ENCODE measurements at regions not wholly inside any gene's neighbourhood (a gene's known extent, or its start where the extent isn't known, plus 50 kb on each side); places are given as distances from the start of the nearest gene placed in this dataset.

DNA sequence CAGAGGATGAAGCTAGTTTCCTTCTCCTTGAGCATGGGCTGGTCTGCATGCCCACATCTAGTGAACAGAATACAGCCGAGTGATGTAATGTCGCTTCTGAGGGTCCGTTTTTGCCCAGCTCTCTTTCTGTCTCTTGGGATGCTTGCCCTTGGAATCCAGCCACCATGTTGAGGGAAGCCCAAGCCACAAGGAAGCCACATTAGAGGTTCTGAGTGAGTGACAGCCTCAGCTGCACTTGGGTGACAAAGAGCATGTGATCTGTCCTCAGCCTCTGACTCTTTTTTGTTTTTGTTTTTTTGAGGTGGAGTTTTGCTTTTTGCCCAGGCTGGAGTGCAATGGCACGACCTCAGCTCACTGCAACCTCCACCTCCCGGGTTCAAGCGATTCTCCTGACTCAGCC, 100.6 kb upstream of the SALL4 start:
- peaks cover 0 to 5% of the 10 kb centered on the region in 2 experiments for H3K27me3 ChIP-seq (ENCODE audit: control insufficient read depth in 1 of 2, insufficient read depth in 2 of 2, low read length in 2 of 2)
- H3K36me3 ChIP-seq (ENCODE audit: insufficient read depth, low read length), result no peaks in the 10 kb centered on the region
- ATAC-seq (ENCODE audit: poor library complexity) (no peak), DNase-seq (no peak)
- no peaks in the 10 kb centered on the region for H3K4me1 ChIP-seq (ENCODE audit: insufficient read depth, low read length)
- H3K4me3 Mint-ChIP-seq, result no peak overlapping the region
- no peaks in the 10 kb centered on the region for H3K4me1 Mint-ChIP-seq (ENCODE audit: low read depth)
- CTCF ChIA-PET, result no interaction called here
- POLR2A ChIA-PET, result no interaction called here
- peaks cover 2% of the 10 kb centered on the region for H3K9me3 Mint-ChIP-seq
- intact Hi-C loops (cut with DNase I, micrococcal nuclease), result no loop called here
- peaks cover 18% of the 10 kb centered on the region for H3K27me3 Mint-ChIP-seq
- no peak overlapping the region for H3K4me3 ChIP-seq (ENCODE audit: low read length)
- H3K9me3 ChIP-seq (ENCODE audit: control insufficient read depth in 1 of 2, insufficient read depth in 1 of 2, low read length in 2 of 2), result no peaks in the 10 kb centered on the region
- H3K27ac ChIP-seq (ENCODE audit: low read depth in 1 of 2, low read length in 2 of 2), result no peak overlapping the region
- H3K36me3 Mint-ChIP-seq (ENCODE audit: low read depth), result no peaks in the 10 kb centered on the region
- TF ChIP-seq, protein P1, sequence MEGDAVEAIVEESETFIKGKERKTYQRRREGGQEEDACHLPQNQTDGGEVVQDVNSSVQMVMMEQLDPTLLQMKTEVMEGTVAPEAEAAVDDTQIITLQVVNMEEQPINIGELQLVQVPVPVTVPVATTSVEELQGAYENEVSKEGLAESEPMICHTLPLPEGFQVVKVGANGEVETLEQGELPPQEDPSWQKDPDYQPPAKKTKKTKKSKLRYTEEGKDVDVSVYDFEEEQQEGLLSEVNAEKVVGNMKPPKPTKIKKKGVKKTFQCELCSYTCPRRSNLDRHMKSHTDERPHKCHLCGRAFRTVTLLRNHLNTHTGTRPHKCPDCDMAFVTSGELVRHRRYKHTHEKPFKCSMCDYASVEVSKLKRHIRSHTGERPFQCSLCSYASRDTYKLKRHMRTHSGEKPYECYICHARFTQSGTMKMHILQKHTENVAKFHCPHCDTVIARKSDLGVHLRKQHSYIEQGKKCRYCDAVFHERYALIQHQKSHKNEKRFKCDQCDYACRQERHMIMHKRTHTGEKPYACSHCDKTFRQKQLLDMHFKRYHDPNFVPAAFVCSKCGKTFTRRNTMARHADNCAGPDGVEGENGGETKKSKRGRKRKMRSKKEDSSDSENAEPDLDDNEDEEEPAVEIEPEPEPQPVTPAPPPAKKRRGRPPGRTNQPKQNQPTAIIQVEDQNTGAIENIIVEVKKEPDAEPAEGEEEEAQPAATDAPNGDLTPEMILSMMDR (IDR thresholded peaks at IDR 0.05), result no peak
- H3K27ac Mint-ChIP-seq, result no peak overlapping the region

DNA sequence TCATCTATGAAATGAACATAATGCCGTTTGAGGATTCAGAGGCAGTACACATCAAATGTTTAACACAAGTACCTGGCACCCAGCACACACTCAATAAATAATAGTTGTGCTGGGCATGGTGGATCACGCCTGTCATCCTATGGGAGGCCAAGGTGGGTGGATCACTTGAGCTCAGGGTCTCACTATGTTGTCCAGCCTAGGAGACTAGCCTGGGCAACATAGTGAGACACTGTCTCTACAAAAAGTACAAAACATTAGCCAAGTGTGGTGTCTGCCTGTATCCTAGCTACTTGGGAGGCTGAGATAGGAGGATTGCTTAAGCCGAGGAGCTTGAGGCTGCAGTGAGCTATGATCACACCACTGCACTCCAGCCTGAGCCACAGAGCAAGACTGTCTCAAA, 98.1 kb upstream of the SALL4 start:
- intact Hi-C loops (cut with DNase I, micrococcal nuclease), result no loop called here
- H3K9me3 ChIP-seq (ENCODE audit: control insufficient read depth in 1 of 2, insufficient read depth in 1 of 2, low read length in 2 of 2), result no peaks in the 10 kb centered on the region
- ChIA-PET CTCF (no interaction called here), POLR2A (no interaction called here)
- no peaks in the 10 kb centered on the region for H3K36me3 Mint-ChIP-seq (ENCODE audit: low read depth)
- no peaks in the 10 kb centered on the region for H3K4me1 Mint-ChIP-seq (ENCODE audit: low read depth)
- no peak overlapping the region for H3K27ac Mint-ChIP-seq
- H3K27ac ChIP-seq (ENCODE audit: low read depth in 1 of 2, low read length in 2 of 2), result no peak overlapping the region
- no peak for ATAC-seq (ENCODE audit: poor library complexity)
- H3K4me3 Mint-ChIP-seq, result no peak overlapping the region
- peaks cover 2% of the 10 kb centered on the region for H3K9me3 Mint-ChIP-seq
- H3K4me1 ChIP-seq (ENCODE audit: insufficient read depth, low read length), result no peaks in the 10 kb centered on the region
- DNase-seq, result no peak
- TF ChIP-seq, protein P1 (IDR thresholded peaks at IDR 0.05), result no peak
- peaks cover 13% of the 10 kb centered on the region for H3K27me3 Mint-ChIP-seq
- no peak overlapping the region for H3K4me3 ChIP-seq (ENCODE audit: low read length)
- H3K27me3 ChIP-seq (ENCODE audit: control insufficient read depth in 1 of 2, insufficient read depth in 2 of 2, low read length in 2 of 2), result peaks cover 0 to 2% of the 10 kb centered on the region in 2 experiments
- H3K36me3 ChIP-seq (ENCODE audit: insufficient read depth, low read length), result no peaks in the 10 kb centered on the region

DNA sequence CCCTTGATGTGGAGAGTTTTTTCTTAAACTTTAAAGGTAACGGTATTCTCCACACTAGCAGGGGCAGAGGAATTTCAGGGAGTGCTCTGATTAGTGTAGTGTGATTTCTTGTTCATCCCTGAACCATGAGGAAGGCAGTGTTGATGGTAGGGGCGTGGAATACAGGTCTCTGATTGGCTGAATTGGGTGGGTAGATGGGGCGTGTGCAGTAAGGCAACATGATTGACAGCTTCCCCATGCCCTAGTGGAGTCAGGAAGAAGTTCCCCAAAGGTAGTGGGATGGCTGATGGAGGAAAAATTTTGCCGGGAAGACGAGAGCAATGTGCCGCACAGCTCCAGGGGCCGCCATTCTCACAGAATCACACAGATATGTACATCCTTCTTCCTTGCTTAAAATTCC, 97.4 kb upstream of the SALL4 start:
- no peak for DNase-seq
- no peak overlapping the region for H3K4me3 Mint-ChIP-seq
- peaks cover 13% of the 10 kb centered on the region for H3K27me3 Mint-ChIP-seq
- no peaks in the 10 kb centered on the region for H3K36me3 Mint-ChIP-seq (ENCODE audit: low read depth)
- peaks cover 0 to 2% of the 10 kb centered on the region in 2 experiments for H3K27me3 ChIP-seq (ENCODE audit: control insufficient read depth in 1 of 2, insufficient read depth in 2 of 2, low read length in 2 of 2)
- no peaks in the 10 kb centered on the region for H3K36me3 ChIP-seq (ENCODE audit: insufficient read depth, low read length)
- ATAC-seq (ENCODE audit: poor library complexity), result no peak
- intact Hi-C loops (cut with DNase I, micrococcal nuclease), result no loop called here
- H3K9me3 Mint-ChIP-seq, result peaks cover 2% of the 10 kb centered on the region
- no peaks in the 10 kb centered on the region for H3K4me1 Mint-ChIP-seq (ENCODE audit: low read depth)
- no peaks in the 10 kb centered on the region for H3K9me3 ChIP-seq (ENCODE audit: control insufficient read depth in 1 of 2, insufficient read depth in 1 of 2, low read length in 2 of 2)
- no peak overlapping the region for H3K27ac Mint-ChIP-seq
- ChIA-PET POLR2A (no interaction called here), CTCF (no interaction called here)
- H3K4me3 ChIP-seq (ENCODE audit: low read length), result no peak overlapping the region
- H3K27ac ChIP-seq (ENCODE audit: low read depth in 1 of 2, low read length in 2 of 2), result no peak overlapping the region
- TF ChIP-seq, protein P1 (IDR thresholded peaks at IDR 0.05), result no peak
- H3K4me1 ChIP-seq (ENCODE audit: insufficient read depth, low read length), result no peaks in the 10 kb centered on the region
